ENCODE measurements at regions not wholly inside any gene's neighbourhood (a gene's known extent, or its start where the extent isn't known, plus 50 kb on each side); places are given as distances from the start of the nearest gene placed in this dataset.

- no peak for TF ChIP-seq CTCF (IDR thresholded peaks at IDR 0.05)
- Histone ChIP-seq H3K9me3 (no peaks in the 10 kb centered on the region), H3K27me3 (no peaks in the 10 kb centered on the region), H3K27ac (no peak overlapping the region), H3K36me3 (no peaks in the 10 kb centered on the region), H3K4me1 (no peaks in the 10 kb centered on the region), H3K4me3 (no peak overlapping the region), H3K9ac (ENCODE audit: low read depth in 2 of 2, low read length in 2 of 2) (no peak overlapping the region)
- intact Hi-C loops (cut with DNase I), result no loop called here
- no peak for DNase-seq
These were observed 747.5 kb upstream of the EEF2KMT start for GRCh38 chr16:5845046-5845445.

GRCh38 chr16:5841974-5842373, 744.4 kb upstream of the EEF2KMT start:
- Histone ChIP-seq H3K4me1 (no peaks in the 10 kb centered on the region), H3K27ac (no peak overlapping the region), H3K36me3 (no peaks in the 10 kb centered on the region), H3K27me3 (no peaks in the 10 kb centered on the region), H3K9ac (ENCODE audit: low read depth in 2 of 2, low read length in 2 of 2) (no peak overlapping the region), H3K4me3 (no peak overlapping the region), H3K9me3 (no peaks in the 10 kb centered on the region)
- TF ChIP-seq CTCF (IDR thresholded peaks at IDR 0.05), result no peak
- intact Hi-C loops (cut with DNase I), result no loop called here
- no peak for DNase-seq

GRCh38 chr16:5838725-5839124, 741.1 kb upstream of the EEF2KMT start:
- no peaks in the 10 kb centered on the region for H3K9me3 ChIP-seq
- H3K27ac ChIP-seq, result no peak overlapping the region
- H3K27me3 ChIP-seq, result no peaks in the 10 kb centered on the region
- no peaks in the 10 kb centered on the region for H3K4me1 ChIP-seq
- TF ChIP-seq CTCF (IDR thresholded peaks at IDR 0.05), result no peak
- no peaks in the 10 kb centered on the region for H3K36me3 ChIP-seq
- H3K9ac ChIP-seq (ENCODE audit: low read depth in 2 of 2, low read length in 2 of 2), result no peak overlapping the region
- intact Hi-C loops (cut with DNase I), result no loop called here
- DNase-seq, result no peak
- no peak overlapping the region for H3K4me3 ChIP-seq

GRCh38 chr16:5838071-5838470, 740.5 kb upstream of the EEF2KMT start:
- H3K27ac ChIP-seq, result no peak overlapping the region
- H3K9me3 ChIP-seq, result no peaks in the 10 kb centered on the region
- intact Hi-C loops (cut with DNase I), result no loop called here

GRCh38 chr16:5837007-5837670, 739.5 kb upstream of the EEF2KMT start:
- no peak for TF ChIP-seq CTCF (IDR thresholded peaks at IDR 0.05)
- Histone ChIP-seq H3K9ac (ENCODE audit: low read depth in 2 of 2, low read length in 2 of 2) (no peak overlapping the region), H3K27ac (no peak overlapping the region), H3K36me3 (no peaks in the 10 kb centered on the region), H3K4me3 (no peak overlapping the region), H3K9me3 (no peaks in the 10 kb centered on the region), H3K27me3 (no peaks in the 10 kb centered on the region), H3K4me1 (no peaks in the 10 kb centered on the region)
- DNase-seq, result no peak
- intact Hi-C loops (cut with DNase I), result no loop called here

More at GRCh38 chr16:5838071-5838470, 740.5 kb upstream of the EEF2KMT start:
- H3K4me1 ChIP-seq, result no peaks in the 10 kb centered on the region
- no peak overlapping the region for H3K9ac ChIP-seq (ENCODE audit: low read depth in 2 of 2, low read length in 2 of 2)
- H3K4me3 ChIP-seq, result no peak overlapping the region
- no peaks in the 10 kb centered on the region for H3K36me3 ChIP-seq
- TF ChIP-seq CTCF (IDR thresholded peaks at IDR 0.05), result no peak
- no peak for DNase-seq
- no peaks in the 10 kb centered on the region for H3K27me3 ChIP-seq

Data from colonic mucosa (tissue), 4 donors.